H1 (cell line): ENCODE measurements at regions not wholly inside any gene's neighbourhood (a gene's known extent, or its start where the extent isn't known, plus 50 kb on each side); places are given as distances from the start of the nearest gene placed in this dataset.

Experiments used
- CTCF ChIA-PET: fragments of 300-600 bp; sonication (Branson Sonifier 250); formaldehyde crosslinking; loops from one replicate; lab custom pipeline; 2021; ENCODE audit not compliant: partially characterized antibody; lab: Charles Lee
- POLR2A ChIA-PET: fragments of 300-600 bp; sonication (Branson Sonifier 250); formaldehyde crosslinking; loops from one replicate; lab custom pipeline; 2021; ENCODE audit warnings: inconsistent platforms; ENCODE audit not compliant: partially characterized antibody; lab: Charles Lee
- DNase-seq, 2 experiments: peaks; one replicate each; pipeline versions ENCODE4 v3.0.0 to v3.0.0-alpha.2; 2010 to 2022; ENCODE audit warnings: low spot score in 2 of 2, low read depth in 1 of 2, mixed read lengths in 1 of 2
- FAIRE-seq: peaks from 2 replicates; lab custom pipeline; 2011; peaks lifted over from hg19 to GRCh38; lab: Jason Lieb, UNC
- H2AFZ ChIP-seq: 2 replicates; pipeline ENCODE4 v1.8.1; 2012; ENCODE audit warnings: low read length, inconsistent platforms
- H2AK5ac ChIP-seq: 2 replicates; pipeline ENCODE4 v1.6.1; 2013; ENCODE audit warnings: low read depth, low read length
- H2BK120ac ChIP-seq: replicated peaks from 2 replicates; pipeline ENCODE3; 2013; ENCODE audit warnings: low read depth, low read length, inconsistent platforms
- H2BK12ac ChIP-seq: 2 replicates; pipeline ENCODE4 v1.6.1; 2013; ENCODE audit warnings: low read depth, low read length
- H2BK15ac ChIP-seq: 2 replicates; pipeline ENCODE4 v1.6.1; 2013; ENCODE audit warnings: low read length
- H2BK20ac ChIP-seq: 2 replicates; pipeline ENCODE4 v1.6.1; 2013; ENCODE audit warnings: low read length
- H2BK5ac ChIP-seq: 2 replicates; pipeline ENCODE4 v1.6.1; 2013; ENCODE audit warnings: low read depth, low read length
- H3K14ac ChIP-seq: 2 replicates; pipeline ENCODE4 v1.6.1; 2013; ENCODE audit warnings: inconsistent platforms; ENCODE audit not compliant: insufficient read length
- H3K18ac ChIP-seq: 2 replicates; pipeline ENCODE4 v1.6.1; 2013; ENCODE audit warnings: low read length; ENCODE audit errors: extremely low read depth
- H3K23ac ChIP-seq: 2 replicates; pipeline ENCODE4 v1.6.1; 2013; ENCODE audit warnings: inconsistent platforms; ENCODE audit not compliant: insufficient read length
- H3K23me2 ChIP-seq: 2 replicates; pipeline ENCODE4 v1.6.1; 2013; ENCODE audit warnings: low read depth, low read length
- H3K27ac ChIP-seq: 2 replicates; pipeline ENCODE4 v1.6.1; 2011; ENCODE audit warnings: low read depth, low read length, inconsistent platforms
- H3K27me3 ChIP-seq, 4 experiments: replicated peaks in 1 of 4; 1 replicate in 1 of 4; 2 replicates in 3 of 4; pipeline versions ENCODE4 v1.6.1 to v1.8.1; 2011 to 2013; ENCODE audit warnings: low read length in 3 of 4, mild to moderate bottlenecking in 3 of 4, inconsistent platforms in 2 of 4, mixed read lengths in 2 of 4, moderate library complexity in 1 of 4; ENCODE audit not compliant: control insufficient read depth in 3 of 4, insufficient read depth in 3 of 4; ENCODE audit errors: extremely low read depth in 1 of 4
- H3K36me3 ChIP-seq, 4 experiments: 2 replicates each; pipeline versions ENCODE4 v1.6.1 to v1.8.1; 2011 to 2013; ENCODE audit warnings: mild to moderate bottlenecking in 4 of 4, low read length in 3 of 4, moderate library complexity in 2 of 4, control low read depth in 1 of 4, inconsistent platforms in 1 of 4; ENCODE audit not compliant: insufficient read depth in 4 of 4, control insufficient read depth in 2 of 4
- H3K4ac ChIP-seq: replicated peaks from 2 replicates; pipeline ENCODE3; 2013; ENCODE audit warnings: low read length, low read depth, mixed read lengths, inconsistent platforms; ENCODE audit not compliant: insufficient read length
- H3K4me1 ChIP-seq, 4 experiments: replicated peaks in 1 of 4; 1 replicate in 1 of 4; 2 replicates in 3 of 4; pipeline versions ENCODE4 v1.6.1 to v1.8.1; 2011 to 2013; ENCODE audit warnings: low read length in 3 of 4, inconsistent platforms in 2 of 4, mixed read lengths in 1 of 4; ENCODE audit not compliant: insufficient read depth in 4 of 4, control insufficient read depth in 3 of 4
- H3K4me2 ChIP-seq, 2 experiments: 2 replicates each; pipeline versions ENCODE4 v1.6.1 to v1.8.1; 2011 to 2013; ENCODE audit warnings: low read depth in 2 of 2, low read length in 2 of 2, control low read depth in 1 of 2, inconsistent platforms in 1 of 2, mild to moderate bottlenecking in 1 of 2; ENCODE audit not compliant: insufficient read depth in 1 of 2
- H3K4me3 ChIP-seq, 4 experiments: fragments of 200-600, 300-600 bp in 1 of 4; sonication (generic), shearing (Covaris generic), sonication (Bioruptor Twin) in 1 of 4; 2 replicates each; pipeline versions ENCODE4 v1.5.1 to v1.8.1; 2011 to 2016; ENCODE audit warnings: low read length in 4 of 4, low read depth in 3 of 4, control low read depth in 2 of 4, inconsistent platforms in 2 of 4, mild to moderate bottlenecking in 2 of 4, mixed read lengths in 1 of 4, moderate library complexity in 1 of 4; ENCODE audit not compliant: insufficient read depth in 2 of 4; ENCODE audit errors: extremely low read depth in 1 of 4
- H3K56ac ChIP-seq: replicated peaks from 2 replicates; pipeline ENCODE3; 2013; ENCODE audit warnings: low read depth, mild to moderate bottlenecking, mixed read lengths, low read length, inconsistent platforms; ENCODE audit not compliant: insufficient read length
- H3K79me1 ChIP-seq: 2 replicates; pipeline ENCODE4 v1.6.1; 2013; ENCODE audit warnings: low read depth, low read length, control low read depth
- H3K79me2 ChIP-seq, 2 experiments: 2 replicates each; pipeline versions ENCODE4 v1.6.1 to v1.8.1; 2012 to 2013; ENCODE audit warnings: low read length in 2 of 2, mild to moderate bottlenecking in 2 of 2, inconsistent platforms in 1 of 2; ENCODE audit not compliant: insufficient read depth in 2 of 2, control insufficient read depth in 1 of 2
- H3K9ac ChIP-seq, 4 experiments: replicated peaks in 1 of 4; 1 replicate in 1 of 4; 2 replicates in 3 of 4; pipeline versions ENCODE4 v1.6.1 to v1.8.1; 2011 to 2013; ENCODE audit warnings: low read depth in 3 of 4, low read length in 3 of 4, control low read depth in 2 of 4, mild to moderate bottlenecking in 2 of 4, moderate library complexity in 2 of 4, inconsistent platforms in 1 of 4; ENCODE audit errors: extremely low read depth in 1 of 4
- H3K9me3 ChIP-seq, 2 experiments: 2 replicates each; pipeline versions ENCODE4 v1.6.1 to v1.8.1; 2012 to 2013; ENCODE audit warnings: mild to moderate bottlenecking in 2 of 2, moderate library complexity in 2 of 2, control low read depth in 1 of 2, inconsistent platforms in 1 of 2, low read depth in 1 of 2, low read length in 1 of 2, mixed read lengths in 1 of 2; ENCODE audit not compliant: insufficient read depth in 2 of 2
- H4K20me1 ChIP-seq, 2 experiments: replicated peaks in 1 of 2; 2 replicates each; pipeline versions ENCODE3 to v1.8.1; 2011 to 2013; ENCODE audit warnings: inconsistent platforms in 2 of 2, low read length in 2 of 2, mild to moderate bottlenecking in 1 of 2; ENCODE audit not compliant: insufficient read depth in 2 of 2, control insufficient read depth in 1 of 2
- H4K5ac ChIP-seq: 2 replicates; pipeline ENCODE4 v1.6.1; 2013; ENCODE audit warnings: low read length, low read depth, mixed read lengths, inconsistent platforms; ENCODE audit not compliant: insufficient read length
- H4K8ac ChIP-seq: 2 replicates; pipeline ENCODE4 v1.8.0; 2013; ENCODE audit warnings: mild to moderate bottlenecking, moderate library complexity, low read length, inconsistent platforms; ENCODE audit not compliant: insufficient read depth; ENCODE audit errors: extremely low read depth
- H4K91ac ChIP-seq: replicated peaks from 2 replicates; pipeline ENCODE3; 2013; ENCODE audit warnings: low read length, mixed read lengths, inconsistent platforms; ENCODE audit not compliant: insufficient read length
- WGBS, 2 experiments: shearing (Covaris generic) in 1 of 2; methylation state at CpG; one replicate each; pipeline versions ENCODE4 v1.1.6 to v1.1.7; 2013 to 2015; ENCODE audit warnings: low lambda C conversion rate in 2 of 2, mixed read lengths in 2 of 2, inconsistent platforms in 1 of 2, low coverage in 1 of 2, missing lambda C conversion rate in 1 of 2; ENCODE audit not compliant: insufficient replicate concordance in 2 of 2, insufficient coverage in 1 of 2, insufficient read length in 1 of 2; ENCODE audit errors: extremely low coverage in 1 of 2, missing lambda C conversion rate in 1 of 2; 5-methylcytosine and 5-hydroxymethylcytosine counted together
- TF ChIP-seq, protein P1 (sequence below): fragments of 300-600 bp; sonication (generic); IDR thresholded peaks from 2 replicates; pipeline ENCODE4 v1.7.1; 2012; ENCODE audit warnings: low read length, moderate library complexity, mild to moderate bottlenecking, inconsistent platforms; ENCODE audit not compliant: insufficient replicate concordance

DNA sequence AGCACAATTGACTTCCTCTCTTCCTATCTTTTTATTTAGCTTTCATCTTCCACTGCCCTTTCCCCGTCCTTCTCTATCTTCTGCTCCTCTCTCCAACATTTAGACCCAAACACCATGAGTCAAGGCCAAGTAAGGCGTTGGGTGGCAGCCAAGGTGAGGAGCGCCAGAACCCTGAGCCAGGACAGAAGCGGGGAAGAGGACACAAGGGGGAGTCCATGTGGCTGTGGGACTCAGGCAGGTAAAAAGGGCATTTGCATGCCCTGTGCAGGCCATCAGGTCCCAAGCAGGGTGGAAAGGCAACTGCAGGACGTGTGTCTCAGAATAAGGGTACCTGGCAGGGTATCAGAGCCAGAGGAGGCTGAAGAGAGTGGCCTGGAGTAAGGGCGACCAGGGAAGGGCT, 192.4 kb upstream of the PFKP start:
- H4K8ac ChIP-seq = no peak overlapping the region; the same call in 1 of the 2 replicates
- TF ChIP-seq, protein P1, sequence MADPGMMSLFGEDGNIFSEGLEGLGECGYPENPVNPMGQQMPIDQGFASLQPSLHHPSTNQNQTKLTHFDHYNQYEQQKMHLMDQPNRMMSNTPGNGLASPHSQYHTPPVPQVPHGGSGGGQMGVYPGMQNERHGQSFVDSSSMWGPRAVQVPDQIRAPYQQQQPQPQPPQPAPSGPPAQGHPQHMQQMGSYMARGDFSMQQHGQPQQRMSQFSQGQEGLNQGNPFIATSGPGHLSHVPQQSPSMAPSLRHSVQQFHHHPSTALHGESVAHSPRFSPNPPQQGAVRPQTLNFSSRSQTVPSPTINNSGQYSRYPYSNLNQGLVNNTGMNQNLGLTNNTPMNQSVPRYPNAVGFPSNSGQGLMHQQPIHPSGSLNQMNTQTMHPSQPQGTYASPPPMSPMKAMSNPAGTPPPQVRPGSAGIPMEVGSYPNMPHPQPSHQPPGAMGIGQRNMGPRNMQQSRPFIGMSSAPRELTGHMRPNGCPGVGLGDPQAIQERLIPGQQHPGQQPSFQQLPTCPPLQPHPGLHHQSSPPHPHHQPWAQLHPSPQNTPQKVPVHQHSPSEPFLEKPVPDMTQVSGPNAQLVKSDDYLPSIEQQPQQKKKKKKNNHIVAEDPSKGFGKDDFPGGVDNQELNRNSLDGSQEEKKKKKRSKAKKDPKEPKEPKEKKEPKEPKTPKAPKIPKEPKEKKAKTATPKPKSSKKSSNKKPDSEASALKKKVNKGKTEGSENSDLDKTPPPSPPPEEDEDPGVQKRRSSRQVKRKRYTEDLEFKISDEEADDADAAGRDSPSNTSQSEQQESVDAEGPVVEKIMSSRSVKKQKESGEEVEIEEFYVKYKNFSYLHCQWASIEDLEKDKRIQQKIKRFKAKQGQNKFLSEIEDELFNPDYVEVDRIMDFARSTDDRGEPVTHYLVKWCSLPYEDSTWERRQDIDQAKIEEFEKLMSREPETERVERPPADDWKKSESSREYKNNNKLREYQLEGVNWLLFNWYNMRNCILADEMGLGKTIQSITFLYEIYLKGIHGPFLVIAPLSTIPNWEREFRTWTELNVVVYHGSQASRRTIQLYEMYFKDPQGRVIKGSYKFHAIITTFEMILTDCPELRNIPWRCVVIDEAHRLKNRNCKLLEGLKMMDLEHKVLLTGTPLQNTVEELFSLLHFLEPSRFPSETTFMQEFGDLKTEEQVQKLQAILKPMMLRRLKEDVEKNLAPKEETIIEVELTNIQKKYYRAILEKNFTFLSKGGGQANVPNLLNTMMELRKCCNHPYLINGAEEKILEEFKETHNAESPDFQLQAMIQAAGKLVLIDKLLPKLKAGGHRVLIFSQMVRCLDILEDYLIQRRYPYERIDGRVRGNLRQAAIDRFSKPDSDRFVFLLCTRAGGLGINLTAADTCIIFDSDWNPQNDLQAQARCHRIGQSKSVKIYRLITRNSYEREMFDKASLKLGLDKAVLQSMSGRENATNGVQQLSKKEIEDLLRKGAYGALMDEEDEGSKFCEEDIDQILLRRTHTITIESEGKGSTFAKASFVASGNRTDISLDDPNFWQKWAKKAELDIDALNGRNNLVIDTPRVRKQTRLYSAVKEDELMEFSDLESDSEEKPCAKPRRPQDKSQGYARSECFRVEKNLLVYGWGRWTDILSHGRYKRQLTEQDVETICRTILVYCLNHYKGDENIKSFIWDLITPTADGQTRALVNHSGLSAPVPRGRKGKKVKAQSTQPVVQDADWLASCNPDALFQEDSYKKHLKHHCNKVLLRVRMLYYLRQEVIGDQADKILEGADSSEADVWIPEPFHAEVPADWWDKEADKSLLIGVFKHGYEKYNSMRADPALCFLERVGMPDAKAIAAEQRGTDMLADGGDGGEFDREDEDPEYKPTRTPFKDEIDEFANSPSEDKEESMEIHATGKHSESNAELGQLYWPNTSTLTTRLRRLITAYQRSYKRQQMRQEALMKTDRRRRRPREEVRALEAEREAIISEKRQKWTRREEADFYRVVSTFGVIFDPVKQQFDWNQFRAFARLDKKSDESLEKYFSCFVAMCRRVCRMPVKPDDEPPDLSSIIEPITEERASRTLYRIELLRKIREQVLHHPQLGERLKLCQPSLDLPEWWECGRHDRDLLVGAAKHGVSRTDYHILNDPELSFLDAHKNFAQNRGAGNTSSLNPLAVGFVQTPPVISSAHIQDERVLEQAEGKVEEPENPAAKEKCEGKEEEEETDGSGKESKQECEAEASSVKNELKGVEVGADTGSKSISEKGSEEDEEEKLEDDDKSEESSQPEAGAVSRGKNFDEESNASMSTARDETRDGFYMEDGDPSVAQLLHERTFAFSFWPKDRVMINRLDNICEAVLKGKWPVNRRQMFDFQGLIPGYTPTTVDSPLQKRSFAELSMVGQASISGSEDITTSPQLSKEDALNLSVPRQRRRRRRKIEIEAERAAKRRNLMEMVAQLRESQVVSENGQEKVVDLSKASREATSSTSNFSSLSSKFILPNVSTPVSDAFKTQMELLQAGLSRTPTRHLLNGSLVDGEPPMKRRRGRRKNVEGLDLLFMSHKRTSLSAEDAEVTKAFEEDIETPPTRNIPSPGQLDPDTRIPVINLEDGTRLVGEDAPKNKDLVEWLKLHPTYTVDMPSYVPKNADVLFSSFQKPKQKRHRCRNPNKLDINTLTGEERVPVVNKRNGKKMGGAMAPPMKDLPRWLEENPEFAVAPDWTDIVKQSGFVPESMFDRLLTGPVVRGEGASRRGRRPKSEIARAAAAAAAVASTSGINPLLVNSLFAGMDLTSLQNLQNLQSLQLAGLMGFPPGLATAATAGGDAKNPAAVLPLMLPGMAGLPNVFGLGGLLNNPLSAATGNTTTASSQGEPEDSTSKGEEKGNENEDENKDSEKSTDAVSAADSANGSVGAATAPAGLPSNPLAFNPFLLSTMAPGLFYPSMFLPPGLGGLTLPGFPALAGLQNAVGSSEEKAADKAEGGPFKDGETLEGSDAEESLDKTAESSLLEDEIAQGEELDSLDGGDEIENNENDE = no peak

More for the DNA sequence above, 192.4 kb upstream of the PFKP start:
- no peak for DNase-seq
- POLR2A ChIA-PET = no interaction called here
- Histone ChIP-seq H3K56ac (no peak overlapping the region), H2BK15ac (no peak overlapping the region), H2AK5ac (no peak overlapping the region), H2AFZ (no peak overlapping the region), H2BK5ac (no peak overlapping the region), H4K20me1 (no peaks in the 10 kb centered on the region), H3K4ac (no peak overlapping the region), H3K23ac (no peak overlapping the region), H3K23me2 (no peaks in the 10 kb centered on the region), H3K9ac (no peak overlapping the region), H3K4me3 (no peak overlapping the region), H3K79me2 (no peaks in the 10 kb centered on the region), H2BK20ac (no peak overlapping the region), H3K36me3 (no peaks in the 10 kb centered on the region), H3K27me3 (no peaks in the 10 kb centered on the region), H2BK12ac (no peak overlapping the region), H3K14ac (no peak overlapping the region), H4K91ac (no peak overlapping the region), H3K4me1 (no peaks in the 10 kb centered on the region), H4K5ac (no peak overlapping the region), H3K9me3 (0 out of 4 replicates have a peak, but pooled peaks cover 0 to 4% of the 10 kb centered on the region in 2 experiments), H2BK120ac (no peak overlapping the region), H3K18ac (no peak overlapping the region), H3K27ac (no peak overlapping the region), H3K4me2 (no peak overlapping the region), H3K79me1 (no peaks in the 10 kb centered on the region)
- 83% methylated on average over 6 of the region's 6 CpGs; no CpG with 5 or more reads in 1 of the 2 experiments for WGBS, 2 experiments
- CTCF ChIA-PET = no interaction called here
- FAIRE-seq = no peak
